Hematopoietic multipotent progenitor cell treated with erythropoietin and hydrocortisone succinate and interleukin-3 and kit ligand, for 8 days (in vitro differentiated cells): ENCODE measurements at regions not wholly inside any gene's neighbourhood (a gene's known extent, or its start where the extent isn't known, plus 50 kb on each side); places are given as distances from the start of the nearest gene placed in this dataset.

Experiments
- DNase-seq: peaks from one replicate; pipeline ENCODE4 v3.0.0-alpha.2; 2015

- no peak for DNase-seq
Measured at GRCh38 chr3:151992326-151993041, 119.0 kb downstream of the SUCNR1 start.

- no peak for DNase-seq
Measured at GRCh38 chr3:151995091-151995490, 121.6 kb downstream of the SUCNR1 start.

- peak; percentile 52 for DNase-seq
Measured at GRCh38 chr3:151998744-151999143, 125.3 kb downstream of the SUCNR1 start.

- no peak for DNase-seq
Measured at GRCh38 chr3:151999936-152000335, 126.5 kb downstream of the SUCNR1 start.

GRCh38 chr3:152011812-152012735 lies 138.6 kb downstream of the SUCNR1 start:
- DNase-seq: no peak

GRCh38 chr3:152019508-152019907 lies 146.1 kb downstream of the SUCNR1 start:
- no peak for DNase-seq

GRCh38 chr3:152021951-152022461 lies 148.6 kb downstream of the SUCNR1 start:
- DNase-seq: no peak

- no peak for DNase-seq
Measured at GRCh38 chr3:152026033-152026556, 152.7 kb downstream of the SUCNR1 start.

GRCh38 chr3:152030320-152030719 lies 156.9 kb downstream of the SUCNR1 start:
- no peak for DNase-seq

- DNase-seq: no peak
Measured at GRCh38 chr3:152031321-152031720, 157.9 kb downstream of the SUCNR1 start.

GRCh38 chr3:152037297-152037696 lies 163.9 kb downstream of the SUCNR1 start:
- DNase-seq: no peak

GRCh38 chr3:152037953-152038352 lies 164.5 kb downstream of the SUCNR1 start:
- no peak for DNase-seq

GRCh38 chr3:152038490-152038889 lies 165.0 kb downstream of the SUCNR1 start:
- no peak for DNase-seq

- no peak for DNase-seq
Measured at GRCh38 chr3:152039887-152040286, 166.4 kb downstream of the SUCNR1 start.

GRCh38 chr3:152040319-152040718 lies 166.9 kb downstream of the SUCNR1 start:
- no peak for DNase-seq

- DNase-seq: no peak
Measured at GRCh38 chr3:152043620-152044019, 170.2 kb downstream of the SUCNR1 start.

GRCh38 chr3:152046280-152046679 lies 172.8 kb downstream of the SUCNR1 start:
- no peak for DNase-seq

GRCh38 chr3:152047465-152047864 lies 174.0 kb downstream of the SUCNR1 start:
- DNase-seq: no peak

- DNase-seq: no peak
Measured at GRCh38 chr3:152048831-152049230, 175.4 kb downstream of the SUCNR1 start.

- DNase-seq: no peak
Measured at GRCh38 chr3:152050903-152051302, 177.5 kb downstream of the SUCNR1 start.

- no peak for DNase-seq
Measured at GRCh38 chr3:152051501-152052404, 178.3 kb downstream of the SUCNR1 start.

GRCh38 chr3:152053866-152054265 lies 180.4 kb downstream of the SUCNR1 start:
- DNase-seq: no peak

- no peak for DNase-seq
Measured at GRCh38 chr3:152054315-152054714, 180.9 kb downstream of the SUCNR1 start.
